GM12878 (cell line): ENCODE measurements at regions not wholly inside any gene's neighbourhood (a gene's known extent, or its start where the extent isn't known, plus 50 kb on each side); places are given as distances from the start of the nearest gene placed in this dataset.

ENCODE experiments used
- ATAC-seq: fragments of 200-7000 bp; cut with Tn5 transposase; 3 replicates; pipeline ENCODE4 v1.9.1; 2020; ENCODE audit warnings: mild to moderate bottlenecking, moderate library complexity
- BruUV-seq: library from RNA; stranded (reverse); fragments of 400-500 nt; replicated peaks from 2 replicates; lab custom pipeline; 2021; lab: Mats Ljungman, UMichigan
- CTCF ChIA-PET: fragments of 300-600 bp; sonication (Branson Sonifier 250); formaldehyde crosslinking; extraction: SDS; loops from one replicate; lab custom pipeline; 2021; ENCODE audit warnings: inconsistent platforms; lab: Yijun Ruan, JAX
- POLR2A ChIA-PET: fragments of 350-600 bp; formaldehyde crosslinking; extraction: SDS; loops from one replicate; lab custom pipeline; 2021; ENCODE audit warnings: inconsistent platforms; lab: Charles Lee
- RAD21 ChIA-PET: fragments of 300-600 bp; sonication (Branson Sonifier 250); formaldehyde crosslinking; loops from one replicate; lab custom pipeline; 2023; ENCODE audit warnings: antibody characterized with exemption; ENCODE audit not compliant: unreplicated experiment; lab: Charles Lee
- SMC1A ChIA-PET: fragments of 300-600 bp; sonication (Branson Sonifier 250); formaldehyde crosslinking; loops from one replicate; lab custom pipeline; 2023; ENCODE audit not compliant: unreplicated experiment, uncharacterized antibody; lab: Charles Lee
- DNase-seq: peaks from one replicate; pipeline ENCODE4 v3.0.0-alpha.2; 2011; ENCODE audit warnings: low read depth, low spot score
- FAIRE-seq: peaks from 3 replicates; lab custom pipeline; 2011; peaks lifted over from hg19 to GRCh38; lab: Jason Lieb, UNC
- H2AFZ ChIP-seq: 2 replicates; pipeline ENCODE4 v1.6.0; 2011; ENCODE audit warnings: low read depth, low read length, control low read depth; ENCODE audit not compliant: control insufficient read depth
- H3K27ac ChIP-seq: 2 replicates; pipeline ENCODE4 v1.5.1; 2011; ENCODE audit warnings: control low read depth; ENCODE audit not compliant: control insufficient read depth, insufficient read depth
- H3K27me3 ChIP-seq, 2 experiments: replicated peaks in 1 of 2; 2 replicates each; pipeline versions ENCODE4 v1.6.0 to v1.6.1; 2011; ENCODE audit warnings: low read length in 1 of 2; ENCODE audit not compliant: control insufficient read depth in 2 of 2, insufficient read depth in 2 of 2
- H3K36me3 ChIP-seq, 2 experiments: 2 replicates each; pipeline ENCODE4 v1.5.1; 2011; ENCODE audit warnings: low read length in 1 of 2; ENCODE audit not compliant: control insufficient read depth in 2 of 2, insufficient read depth in 2 of 2
- H3K4me1 ChIP-seq: 2 replicates; pipeline ENCODE4 v1.6.1; 2011; ENCODE audit warnings: mild to moderate bottlenecking, low read length, moderate library complexity, mixed read lengths; ENCODE audit not compliant: control insufficient read depth, insufficient read depth
- H3K4me2 ChIP-seq: 2 replicates; pipeline ENCODE4 v1.6.0; 2011; ENCODE audit warnings: control low read depth; ENCODE audit not compliant: control insufficient read depth, insufficient read depth
- H3K4me3 ChIP-seq: fragments of 200-600 bp; sonication (generic); 2 replicates; pipeline ENCODE4 v1.5.1; 2016
- H3K79me2 ChIP-seq: 2 replicates; pipeline ENCODE4 v1.6.0; 2011; ENCODE audit warnings: low read length; ENCODE audit not compliant: control insufficient read depth, insufficient read depth
- H3K9ac ChIP-seq: 2 replicates; pipeline ENCODE4 v1.8.0; 2011; ENCODE audit warnings: low read length, control low read depth, mixed read lengths; ENCODE audit not compliant: control insufficient read depth, insufficient read depth
- H3K9me3 ChIP-seq: replicated peaks from 3 replicates; pipeline ENCODE4 v1.5.1; 2011; ENCODE audit warnings: mild to moderate bottlenecking, low read length; ENCODE audit not compliant: control insufficient read depth, insufficient read depth
- H4K20me1 ChIP-seq: 2 replicates; pipeline ENCODE4 v1.6.0; 2011; ENCODE audit not compliant: control insufficient read depth, insufficient read depth
- CEBPB ChIP-seq, 2 experiments: fragments of 150-350 bp in 1 of 2; IDR thresholded peaks; 2 replicates each; pipeline ENCODE4 v1.6.1; 2012 to 2014; ENCODE audit warnings: low read depth in 2 of 2, low read length in 2 of 2, borderline replicate concordance in 1 of 2, inconsistent platforms in 1 of 2
- CHD4 ChIP-seq: fragments of 200-600 bp; sonication (generic); IDR thresholded peaks from 2 replicates; pipeline ENCODE4 v1.6.1; 2016; ENCODE audit warnings: mild to moderate bottlenecking
- RAD21 ChIP-seq: IDR thresholded peaks from 2 replicates; pipeline ENCODE4 v1.6.1; 2011; ENCODE audit warnings: mild to moderate bottlenecking, low read depth, low read length, moderate library complexity; ENCODE audit not compliant: insufficient read depth
- STAT1 ChIP-seq: fragments of 450-650 bp; conservative IDR thresholded peaks from 2 replicates; pipeline ENCODE4 v1.6.1; 2014; ENCODE audit warnings: antibody characterized with exemption, mild to moderate bottlenecking
- YBX1 ChIP-seq: fragments of 450-650 bp; IDR thresholded peaks from 2 replicates; pipeline ENCODE4 v1.6.1; 2016; ENCODE audit warnings: antibody characterized with exemption
- ZNF384 ChIP-seq: IDR thresholded peaks from 2 replicates; pipeline ENCODE4 v1.6.1; 2012; ENCODE audit warnings: low read depth, mild to moderate bottlenecking, low read length, improper control_type of control experiment, borderline replicate concordance
- WGBS: methylation state at CpG from one replicate; pipeline ENCODE4 v1.1.6; 2016; ENCODE audit warnings: low lambda C conversion rate; ENCODE audit not compliant: insufficient replicate concordance, insufficient coverage; ENCODE audit errors: missing lambda C conversion rate; 5-methylcytosine and 5-hydroxymethylcytosine counted together
- in situ Hi-C: fragments of 300-500 bp; cut with MboI; formaldehyde crosslinking; loops from 9 replicates; pipeline ENCODE4 v1.14.3; 2018; ENCODE audit warnings: mixed read lengths
- intact Hi-C: fragments of 100-400 bp; cut with micrococcal nuclease; formaldehyde crosslinking; loops from one replicate; pipeline ENCODE4 v1.14.2; 2022; ENCODE audit not compliant: unreplicated experiment
- TF ChIP-seq, protein P1 (sequence below): fragments of 150-350 bp; IDR thresholded peaks from 2 replicates; pipeline ENCODE4 v1.6.1; 2014; ENCODE audit warnings: mild to moderate bottlenecking, low read depth, low read length

DNA sequence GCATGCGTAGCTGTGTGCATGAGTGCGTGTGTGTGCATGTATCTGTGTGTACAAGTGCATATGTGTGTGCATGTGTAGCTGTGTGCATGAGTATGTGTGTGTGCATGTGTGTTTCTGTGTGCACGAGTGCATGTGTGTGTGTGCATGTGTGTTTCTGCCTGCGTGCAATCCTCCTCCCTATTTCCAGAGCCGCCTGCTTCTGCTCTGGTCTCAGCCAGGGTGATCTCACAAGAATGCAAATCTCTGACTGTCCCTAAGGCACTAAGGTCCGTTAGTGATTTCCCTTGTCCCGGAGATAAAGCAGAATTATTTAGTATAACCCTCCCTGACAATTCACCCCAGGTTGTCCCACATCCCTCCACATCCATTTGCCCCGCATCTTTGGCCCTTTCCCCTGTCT, 530.3 kb downstream of the TCERG1L start:
- Histone ChIP-seq H2AFZ (no peak overlapping the region), H3K9me3 (no peaks in the 10 kb centered on the region; the same call in 2 of the 3 replicates), H3K79me2 (no peaks in the 10 kb centered on the region), H4K20me1 (no peaks in the 10 kb centered on the region), H3K4me2 (no peak overlapping the region), H3K4me3 (no peak overlapping the region), H3K27me3 (no peaks in the 10 kb centered on the region), H3K9ac (no peak overlapping the region), H3K27ac (no peak overlapping the region), H3K4me1 (no peaks in the 10 kb centered on the region), H3K36me3 (no peaks in the 10 kb centered on the region)
- ATAC-seq (no peak), FAIRE-seq (no peak), DNase-seq (no peak)
- no TSS peak for BruUV-seq
- intact Hi-C loops: no loop called here
- ChIA-PET SMC1A (no interaction called here), POLR2A (no interaction called here), CTCF (no interaction called here), RAD21 (no interaction called here)
- in situ Hi-C loops: no loop called here
- 37% methylated on average over 8 of the region's 8 CpGs for WGBS
- TF ChIP-seq CEBPB (IDR thresholded peaks at IDR 0.05; ENCODE audit: borderline replicate concordance in 1 of 2, low read depth in 2 of 2, low read length in 2 of 2): no peak
- TF ChIP-seq, protein P1, sequence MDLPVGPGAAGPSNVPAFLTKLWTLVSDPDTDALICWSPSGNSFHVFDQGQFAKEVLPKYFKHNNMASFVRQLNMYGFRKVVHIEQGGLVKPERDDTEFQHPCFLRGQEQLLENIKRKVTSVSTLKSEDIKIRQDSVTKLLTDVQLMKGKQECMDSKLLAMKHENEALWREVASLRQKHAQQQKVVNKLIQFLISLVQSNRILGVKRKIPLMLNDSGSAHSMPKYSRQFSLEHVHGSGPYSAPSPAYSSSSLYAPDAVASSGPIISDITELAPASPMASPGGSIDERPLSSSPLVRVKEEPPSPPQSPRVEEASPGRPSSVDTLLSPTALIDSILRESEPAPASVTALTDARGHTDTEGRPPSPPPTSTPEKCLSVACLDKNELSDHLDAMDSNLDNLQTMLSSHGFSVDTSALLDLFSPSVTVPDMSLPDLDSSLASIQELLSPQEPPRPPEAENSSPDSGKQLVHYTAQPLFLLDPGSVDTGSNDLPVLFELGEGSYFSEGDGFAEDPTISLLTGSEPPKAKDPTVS: no peak
- TF ChIP-seq YBX1: no peak
- TF ChIP-seq STAT1: no peak
- TF ChIP-seq CHD4: no peak

DNA sequence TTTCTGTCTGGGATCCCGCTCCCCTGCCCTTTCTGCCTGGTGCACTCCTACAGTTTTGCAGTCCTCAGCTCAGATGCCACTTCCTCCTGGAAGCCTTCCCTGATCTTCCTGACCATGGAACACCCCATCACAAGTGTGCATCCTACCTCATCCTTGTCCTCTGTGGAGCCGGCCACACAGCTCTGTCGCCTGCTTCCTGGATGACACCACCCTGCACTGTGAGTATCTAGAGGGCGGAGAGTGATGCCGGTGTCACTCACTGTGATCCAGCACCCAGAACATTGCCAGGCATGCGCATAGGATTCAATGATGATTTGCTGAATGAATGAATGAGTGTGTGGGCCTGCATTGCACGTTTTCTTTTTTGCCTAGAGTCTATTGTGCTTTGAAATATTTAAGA, 529.9 kb downstream of the TCERG1L start:
- Histone ChIP-seq H4K20me1 (no peaks in the 10 kb centered on the region), H3K4me1 (no peaks in the 10 kb centered on the region), H3K4me3 (no peak overlapping the region), H3K9me3 (no peaks in the 10 kb centered on the region; the same call in 2 of the 3 replicates), H3K27ac (no peak overlapping the region), H3K36me3 (no peaks in the 10 kb centered on the region), H3K9ac (no peak overlapping the region), H3K4me2 (no peak overlapping the region), H2AFZ (no peak overlapping the region), H3K27me3 (no peaks in the 10 kb centered on the region), H3K79me2 (no peaks in the 10 kb centered on the region)
- intact Hi-C loops: no loop called here
- ChIA-PET POLR2A (no interaction called here), SMC1A (no interaction called here), CTCF (no interaction called here), RAD21 (no interaction called here)
- in situ Hi-C loops: no loop called here
- DNase-seq (no peak), FAIRE-seq (no peak), ATAC-seq (no peak)
- TF ChIP-seq ZNF384 (no peak), RAD21 (no peak)
- 30% methylated on average over 7 of the region's 7 CpGs for WGBS
- BruUV-seq: no TSS peak
